HCT116 (cell line): ENCODE measurements at regions not wholly inside any gene's neighbourhood (a gene's known extent, or its start where the extent isn't known, plus 50 kb on each side); places are given as distances from the start of the nearest gene placed in this dataset.

Source experiments
- TCF7L2 ChIP-seq: IDR thresholded peaks from 2 replicates; pipeline ENCODE4 v1.7.0; 2011; ENCODE audit warnings: borderline replicate concordance, inconsistent platforms; ENCODE audit not compliant: insufficient read depth, insufficient read length; ENCODE audit errors: extremely low read depth
- YY1 ChIP-seq: IDR thresholded peaks from 2 replicates; pipeline ENCODE4 v1.6.1; 2011; ENCODE audit warnings: low read length, low read depth, moderate library complexity, mild to moderate bottlenecking; ENCODE audit not compliant: insufficient replicate concordance; ENCODE audit errors: extremely low read depth

DNA sequence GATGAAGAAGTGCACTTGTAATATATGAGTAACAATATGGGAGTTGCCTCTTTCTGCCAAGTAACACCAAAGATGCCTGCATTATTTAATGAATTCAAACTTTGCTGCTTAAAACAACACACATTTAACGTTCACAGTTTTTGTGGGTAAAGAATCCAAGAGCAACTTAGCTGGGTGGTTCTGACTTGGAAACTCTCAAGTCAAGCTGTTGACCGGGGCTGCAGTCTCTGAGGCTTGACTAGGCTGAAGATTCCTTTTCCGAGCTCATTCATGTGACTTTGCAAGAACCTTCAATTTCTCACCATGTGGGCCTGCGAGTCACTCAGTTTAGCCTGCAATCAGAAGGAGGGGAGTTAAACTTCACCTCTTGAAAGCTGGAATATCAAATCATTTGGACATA is 53.0 kb upstream of the TRPC7 start (continued):
- TF ChIP-seq TCF7L2 (no peak), YY1 (no peak)
